Spleen (tissue), 11 donors: ENCODE measurements at regions not wholly inside any gene's neighbourhood (a gene's known extent, or its start where the extent isn't known, plus 50 kb on each side); places are given as distances from the start of the nearest gene placed in this dataset.

Source experiments
- DNase-seq: peaks from one replicate; pipeline ENCODE4 v3.0.0-alpha.2; 2020
- H3K27ac ChIP-seq, 8 donors: fragments of 200-600 bp; sonication (generic) in 7 of 8; 1 replicate in 4 of 8; 2 replicates in 4 of 8; pipeline versions ENCODE4 v1.5.0 to v1.8.0; 2016 to 2021; ENCODE audit warnings: inconsistent platforms in 4 of 8, mild to moderate bottlenecking in 4 of 8, moderate library complexity in 1 of 8
- H3K27me3 ChIP-seq, 7 donors: fragments of 200-600 bp; sonication (generic) in 6 of 7; replicated peaks in 1 of 7; 1 replicate in 4 of 7; 2 replicates in 3 of 7; pipeline versions ENCODE4 v1.5.0 to v1.8.0; 2016 to 2021; ENCODE audit warnings: inconsistent platforms in 3 of 7, mild to moderate bottlenecking in 1 of 7
- H3K36me3 ChIP-seq, 6 donors: fragments of 200-600 bp; sonication (generic) in 5 of 6; 1 replicate in 4 of 6; 2 replicates in 2 of 6; pipeline versions ENCODE4 v1.5.0 to v1.8.0; 2016 to 2021; ENCODE audit warnings: inconsistent platforms in 2 of 6
- H3K4me1 ChIP-seq, 6 donors: fragments of 200-600 bp; sonication (generic) in 5 of 6; 1 replicate in 3 of 6; 2 replicates in 3 of 6; pipeline versions ENCODE4 v1.5.0 to v1.8.0; 2016 to 2021; ENCODE audit warnings: inconsistent platforms in 3 of 6
- H3K4me3 ChIP-seq, 8 donors: fragments of 200-600 bp; sonication (generic) in 7 of 8; 1 replicate in 4 of 8; 2 replicates in 4 of 8; pipeline versions ENCODE4 v1.5.0 to v1.8.0; 2016 to 2021; ENCODE audit warnings: inconsistent platforms in 4 of 8, mild to moderate bottlenecking in 4 of 8, moderate library complexity in 2 of 8
- H3K9me3 ChIP-seq, 8 donors: fragments of 200-600 bp; sonication (generic) in 7 of 8; 1 replicate in 4 of 8; 2 replicates in 4 of 8; pipeline versions ENCODE4 v1.5.0 to v1.8.0; 2016 to 2021; ENCODE audit warnings: inconsistent platforms in 4 of 8
- POLR2A ChIP-seq, 3 donors: fragments of 450-650 bp; IDR thresholded peaks; one replicate each; pipeline ENCODE4 v1.5.1; 2017; ENCODE audit warnings: antibody characterized with exemption in 3 of 3, mild to moderate bottlenecking in 1 of 3
- POLR2AphosphoS5 ChIP-seq, 3 donors: sonication (generic); formaldehyde crosslinking; IDR thresholded peaks; one replicate each; pipeline ENCODE4 v1.5.1; 2017; ENCODE audit warnings: antibody characterized with exemption in 3 of 3
- WGBS, 5 donors: extraction: QIAGEN DNeasy Blood & Tissue Kit in 3 of 5; methylation state at CpG; one replicate each; pipeline versions ENCODE4 v1.1.5 to v1.1.7; 2013 to 2018; 5-methylcytosine and 5-hydroxymethylcytosine counted together
- intact Hi-C: fragments of 100-400 bp; cut with DNase I; formaldehyde crosslinking; loops from one replicate; pipeline ENCODE4 v1.15.0; 2023; ENCODE audit warnings: low total_unique reads
- TF ChIP-seq, protein P1 (sequence below), 11 experiments: fragments of 200-600 bp in 7 of 11; fragments of 450-650 bp in 4 of 11; sonication (generic) in 4 of 11; IDR thresholded peaks in 8 of 11; conservative IDR thresholded peaks in 3 of 11; 1 replicate in 7 of 11; 2 replicates in 4 of 11; pipeline versions ENCODE4 v1.4.0 to v1.8.0; 2016 to 2021; ENCODE audit warnings: antibody characterized with exemption in 11 of 11, inconsistent platforms in 4 of 11, mild to moderate bottlenecking in 1 of 11
- donor health status: healthy with polysubstance abuse.
- donor health status: DM: no; HTN: no; CAD: no; lungs with moderate emphysema.
- donor health status: DM: no; HTN: no; CAD: no.
- donor health status: Bipolar disorder and iron deficiency.
- donor health status: healthy.
- donor health status: DM: no; HTN: no; CAD: no.
- donor health status: DM: yes; HTN: yes; CAD: no.

DNA sequence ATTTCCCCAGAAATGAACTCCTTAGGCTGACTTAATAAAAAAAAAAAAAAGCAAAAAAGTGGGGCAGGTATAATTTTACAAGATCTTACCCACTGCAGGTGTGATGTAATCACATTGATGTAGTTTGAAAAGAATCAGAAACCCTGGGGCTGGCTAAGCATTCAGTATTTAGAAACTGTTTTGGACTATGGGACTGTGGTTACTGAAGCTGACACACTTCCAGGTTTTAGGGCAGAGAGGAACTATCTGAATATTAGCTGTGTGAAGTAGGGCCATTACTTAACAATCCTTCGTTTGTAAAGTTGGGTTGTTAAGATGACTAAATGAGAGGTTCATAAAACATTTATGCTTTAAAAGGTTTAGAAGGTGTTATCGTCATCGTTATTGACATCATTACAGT, 165.3 kb downstream of the FASLG start:
- Histone ChIP-seq H3K27me3 (no peaks in the 10 kb centered on the region), H3K27ac (peak overlapping the region in 1 of 8 donors; percentile 3), H3K9me3 (no peaks in the 10 kb centered on the region), H3K36me3 (no peaks in the 10 kb centered on the region), H3K4me3 (no peak overlapping the region), H3K4me1 (peaks cover 13 to 49% (median 23%) of the 10 kb centered on the region in 6 donors)
- intact Hi-C loops, result loop anchor here (5.0 kb wide), 1 partner anchor 373 kb away; no protein-coding TSS in a partner anchor
- no peak for DNase-seq
- TF ChIP-seq, protein P1, sequence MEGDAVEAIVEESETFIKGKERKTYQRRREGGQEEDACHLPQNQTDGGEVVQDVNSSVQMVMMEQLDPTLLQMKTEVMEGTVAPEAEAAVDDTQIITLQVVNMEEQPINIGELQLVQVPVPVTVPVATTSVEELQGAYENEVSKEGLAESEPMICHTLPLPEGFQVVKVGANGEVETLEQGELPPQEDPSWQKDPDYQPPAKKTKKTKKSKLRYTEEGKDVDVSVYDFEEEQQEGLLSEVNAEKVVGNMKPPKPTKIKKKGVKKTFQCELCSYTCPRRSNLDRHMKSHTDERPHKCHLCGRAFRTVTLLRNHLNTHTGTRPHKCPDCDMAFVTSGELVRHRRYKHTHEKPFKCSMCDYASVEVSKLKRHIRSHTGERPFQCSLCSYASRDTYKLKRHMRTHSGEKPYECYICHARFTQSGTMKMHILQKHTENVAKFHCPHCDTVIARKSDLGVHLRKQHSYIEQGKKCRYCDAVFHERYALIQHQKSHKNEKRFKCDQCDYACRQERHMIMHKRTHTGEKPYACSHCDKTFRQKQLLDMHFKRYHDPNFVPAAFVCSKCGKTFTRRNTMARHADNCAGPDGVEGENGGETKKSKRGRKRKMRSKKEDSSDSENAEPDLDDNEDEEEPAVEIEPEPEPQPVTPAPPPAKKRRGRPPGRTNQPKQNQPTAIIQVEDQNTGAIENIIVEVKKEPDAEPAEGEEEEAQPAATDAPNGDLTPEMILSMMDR (IDR thresholded peaks at IDR 0.05 in 8 of 11, conservative IDR thresholded peaks at IDR 0.05 in 3 of 11), result no peak
- no peak for TF ChIP-seq POLR2A (IDR thresholded peaks at IDR 0.05)
- TF ChIP-seq POLR2AphosphoS5 (IDR thresholded peaks at IDR 0.05), result no peak
- 59 to 76% (median 66%) methylated on average over 3 of the region's 3 CpGs for WGBS, 5 donors

DNA sequence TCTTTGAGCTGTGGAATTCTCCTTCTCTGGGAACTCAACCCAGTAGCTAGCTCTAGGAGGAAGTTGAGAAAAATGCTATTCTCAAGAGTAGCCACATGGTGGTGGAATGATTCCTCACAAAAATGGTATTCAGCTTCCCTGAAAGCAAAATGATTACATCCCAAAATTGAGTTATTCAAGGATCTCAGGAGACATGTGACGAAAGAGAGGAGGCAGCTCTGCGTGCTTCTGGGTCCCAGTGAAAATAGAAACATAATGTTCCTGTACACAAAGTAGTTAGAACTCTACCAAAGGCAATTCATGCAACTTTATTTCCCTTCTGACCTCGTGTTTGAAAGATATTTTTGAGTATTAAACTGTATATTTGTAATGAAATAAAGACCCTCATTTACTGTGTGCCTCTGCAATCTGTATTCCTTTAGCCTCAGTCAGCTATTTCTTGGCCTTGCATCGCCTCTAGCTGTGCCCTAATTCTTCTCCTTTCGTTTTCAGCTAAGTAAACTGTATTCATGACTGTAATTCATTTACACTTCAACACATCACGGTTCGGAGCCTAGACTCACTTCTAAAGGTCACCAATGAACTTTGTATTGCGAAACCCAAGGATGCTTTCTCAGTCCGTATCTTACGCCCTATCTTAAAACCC, 167.3 kb downstream of the FASLG start:
- TF ChIP-seq POLR2A (IDR thresholded peaks at IDR 0.05) (no peak), POLR2AphosphoS5 (IDR thresholded peaks at IDR 0.05) (peak in 1 of 3 donors; percentile 9)
- TF ChIP-seq, protein P1 (IDR thresholded peaks at IDR 0.05 in 8 of 11, conservative IDR thresholded peaks at IDR 0.05 in 3 of 11), result peak in 9 of 11 experiments; percentile 29 to 71 (median 64)
- Histone ChIP-seq H3K9me3 (no peaks in the 10 kb centered on the region), H3K4me3 (peak overlapping the region in 1 of 8 donors; percentile 5), H3K27ac (peak overlapping the region in 7 of 8 donors; percentile 33 to 74 (median 53)), H3K4me1 (peaks cover 6 to 30% (median 12%) of the 10 kb centered on the region in 6 donors), H3K27me3 (no peaks in the 10 kb centered on the region), H3K36me3 (no peaks in the 10 kb centered on the region)
- intact Hi-C loops, result no loop called here
- WGBS, 5 donors, result 28 to 41% (median 33%) methylated on average over 10 of the region's 10 CpGs
- no peak for DNase-seq

DNA sequence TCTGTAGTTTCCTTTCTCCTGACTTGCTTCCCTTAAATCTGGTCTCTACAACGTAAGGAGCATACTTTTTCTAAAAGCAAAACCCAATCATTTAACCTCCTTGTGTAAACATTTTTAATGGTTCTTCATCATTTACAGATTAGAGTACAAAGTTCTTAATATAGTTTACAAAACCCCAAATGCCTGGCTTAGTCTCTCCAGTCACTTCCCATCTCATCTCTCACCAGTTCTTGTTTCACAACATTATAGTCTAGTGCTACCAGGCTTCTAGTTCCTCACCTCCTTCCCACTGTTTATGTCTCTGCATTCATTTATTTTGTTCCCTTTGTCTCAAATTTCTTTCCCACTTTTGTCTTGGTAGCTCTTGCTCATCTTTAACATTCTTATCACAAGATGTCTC, 168.4 kb downstream of the FASLG start:
- H3K27ac ChIP-seq, result peak overlapping the region in 4 of 8 donors; percentile 47 to 74 (median 72)
- WGBS, 5 donors, result 51 to 79% (median 78%) methylated on average over 1 of the region's 1 CpG
- no peak for TF ChIP-seq POLR2AphosphoS5 (IDR thresholded peaks at IDR 0.05)
- TF ChIP-seq POLR2A (IDR thresholded peaks at IDR 0.05), result no peak
- TF ChIP-seq, protein P1 (IDR thresholded peaks at IDR 0.05 in 8 of 11, conservative IDR thresholded peaks at IDR 0.05 in 3 of 11), result no peak
- peaks cover 6 to 30% (median 12%) of the 10 kb centered on the region in 6 donors for H3K4me1 ChIP-seq
- H3K27me3 ChIP-seq, result no peaks in the 10 kb centered on the region
- intact Hi-C loops, result no loop called here
- H3K9me3 ChIP-seq, result no peaks in the 10 kb centered on the region
- H3K4me3 ChIP-seq, result no peak overlapping the region
- no peak for DNase-seq
- no peaks in the 10 kb centered on the region for H3K36me3 ChIP-seq

DNA sequence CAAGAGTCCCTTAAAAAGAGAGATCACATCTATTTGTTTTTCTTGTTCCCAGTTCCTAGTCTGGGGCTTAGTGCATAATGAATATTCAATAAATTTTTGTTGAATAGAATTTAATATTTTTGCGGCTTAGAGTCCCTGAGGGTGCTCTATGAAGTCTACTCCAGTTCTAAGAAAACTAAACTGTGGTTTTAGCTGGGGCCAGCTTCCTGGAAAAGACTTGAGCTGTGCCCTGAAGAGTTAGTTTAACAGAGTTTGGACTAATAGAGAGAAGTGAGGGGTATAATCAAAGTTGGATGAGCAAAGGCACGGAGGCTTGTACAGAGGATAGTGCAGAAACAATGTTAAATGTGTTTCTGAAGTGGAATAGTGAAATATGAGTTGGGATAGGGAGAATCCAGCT, 168.9 kb downstream of the FASLG start:
- WGBS, 5 donors, result 66 to 79% (median 76%) methylated on average over 2 of the region's 2 CpGs
- Histone ChIP-seq H3K4me3 (no peak overlapping the region), H3K9me3 (no peaks in the 10 kb centered on the region), H3K4me1 (peaks cover 6 to 30% (median 12%) of the 10 kb centered on the region in 6 donors), H3K36me3 (no peaks in the 10 kb centered on the region), H3K27ac (peak overlapping the region in 2 of 8 donors; percentile 71 to 72), H3K27me3 (no peaks in the 10 kb centered on the region)
- intact Hi-C loops, result no loop called here
- no peak for DNase-seq
- TF ChIP-seq, protein P1 (IDR thresholded peaks at IDR 0.05 in 8 of 11, conservative IDR thresholded peaks at IDR 0.05 in 3 of 11), result no peak
